Activated B cell treated with CpG ODN at 0.5 μM for 24 hours (primary cell): ENCODE measurements at regions not wholly inside any gene's neighbourhood (a gene's known extent, or its start where the extent isn't known, plus 50 kb on each side); places are given as distances from the start of the nearest gene placed in this dataset.

ENCODE experiments used
- ATAC-seq: fragments of 200-7000 bp; cut with Tn5 transposase; one replicate; pipeline ENCODE4 v1.10.0; 2021; ENCODE audit warnings: low read depth, mild to moderate bottlenecking, moderate library complexity
- CTCF ChIA-PET: fragments of 350-600 bp; sonication (Branson Sonifier 250); formaldehyde crosslinking; loops from one replicate; lab custom pipeline; 2021; ENCODE audit warnings: antibody characterized with exemption; lab: Charles Lee
- POLR2A ChIA-PET: fragments of 350-600 bp; sonication (Branson Sonifier 250); formaldehyde crosslinking; loops from one replicate; lab custom pipeline; 2021; ENCODE audit warnings: antibody characterized with exemption; lab: Charles Lee
- DNase-seq: peaks from one replicate; pipeline ENCODE4 v3.0.0; 2022
- H3K27ac Mint-ChIP-seq: one replicate; pipeline ENCODE4 v1.8.0; 2020; ENCODE audit warnings: mixed read lengths
- H3K27me3 Mint-ChIP-seq: one replicate; pipeline ENCODE4 v1.8.0; 2021; ENCODE audit warnings: mixed read lengths
- H3K36me3 Mint-ChIP-seq: one replicate; pipeline ENCODE4 v1.8.0; 2021; ENCODE audit warnings: low read depth, mixed read lengths
- H3K4me1 Mint-ChIP-seq: one replicate; pipeline ENCODE4 v1.8.0; 2021; ENCODE audit warnings: mixed read lengths
- H3K4me3 Mint-ChIP-seq: one replicate; pipeline ENCODE4 v1.8.0; 2020; ENCODE audit warnings: mild to moderate bottlenecking, mixed read lengths
- H3K9me3 Mint-ChIP-seq: one replicate; pipeline ENCODE4 v1.8.0; 2020; ENCODE audit warnings: mixed read lengths
- intact Hi-C: fragments of 100-400 bp; cut with micrococcal nuclease; formaldehyde crosslinking; loops from one replicate; pipeline ENCODE4 v1.15.1; 2024
- TF ChIP-seq, protein P1 (sequence below): fragments of 200-600 bp; IDR thresholded peaks from one replicate; pipeline ENCODE4 v1.8.0; 2022; ENCODE audit warnings: antibody characterized with exemption, mild to moderate bottlenecking

DNA sequence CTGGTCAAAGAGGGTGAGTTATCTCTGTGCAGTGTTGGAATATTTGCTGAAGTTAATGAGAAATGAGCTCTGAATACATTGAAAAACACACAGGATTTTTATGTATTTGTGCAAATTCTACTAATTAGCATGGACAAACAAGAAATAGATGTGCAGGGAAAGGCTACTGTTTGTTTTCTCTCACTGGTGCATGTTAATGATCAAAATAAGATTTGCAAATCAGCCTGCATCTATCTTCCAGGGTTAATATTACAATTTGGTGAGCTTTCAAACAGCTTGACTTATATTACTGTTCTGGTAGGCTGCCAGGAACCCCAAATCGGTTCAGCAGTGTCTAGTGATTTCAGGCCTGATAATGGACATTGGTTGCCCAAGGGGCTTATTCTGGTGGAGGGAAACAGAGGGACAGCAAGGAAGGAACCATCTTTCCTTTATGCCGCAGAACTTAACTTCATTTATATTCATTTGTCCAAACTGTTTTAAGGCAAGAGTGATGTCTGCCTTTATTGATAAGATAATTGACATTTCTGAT, 93.8 kb upstream of the REG3A start:
- TF ChIP-seq, protein P1, sequence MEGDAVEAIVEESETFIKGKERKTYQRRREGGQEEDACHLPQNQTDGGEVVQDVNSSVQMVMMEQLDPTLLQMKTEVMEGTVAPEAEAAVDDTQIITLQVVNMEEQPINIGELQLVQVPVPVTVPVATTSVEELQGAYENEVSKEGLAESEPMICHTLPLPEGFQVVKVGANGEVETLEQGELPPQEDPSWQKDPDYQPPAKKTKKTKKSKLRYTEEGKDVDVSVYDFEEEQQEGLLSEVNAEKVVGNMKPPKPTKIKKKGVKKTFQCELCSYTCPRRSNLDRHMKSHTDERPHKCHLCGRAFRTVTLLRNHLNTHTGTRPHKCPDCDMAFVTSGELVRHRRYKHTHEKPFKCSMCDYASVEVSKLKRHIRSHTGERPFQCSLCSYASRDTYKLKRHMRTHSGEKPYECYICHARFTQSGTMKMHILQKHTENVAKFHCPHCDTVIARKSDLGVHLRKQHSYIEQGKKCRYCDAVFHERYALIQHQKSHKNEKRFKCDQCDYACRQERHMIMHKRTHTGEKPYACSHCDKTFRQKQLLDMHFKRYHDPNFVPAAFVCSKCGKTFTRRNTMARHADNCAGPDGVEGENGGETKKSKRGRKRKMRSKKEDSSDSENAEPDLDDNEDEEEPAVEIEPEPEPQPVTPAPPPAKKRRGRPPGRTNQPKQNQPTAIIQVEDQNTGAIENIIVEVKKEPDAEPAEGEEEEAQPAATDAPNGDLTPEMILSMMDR = no peak
- intact Hi-C loops = no loop called here
- H3K36me3 Mint-ChIP-seq = no peaks in the 10 kb centered on the region
- no peak overlapping the region for H3K27ac Mint-ChIP-seq
- H3K9me3 Mint-ChIP-seq = no peaks in the 10 kb centered on the region
- CTCF ChIA-PET = no interaction called here
- no peaks in the 10 kb centered on the region for H3K4me1 Mint-ChIP-seq
- DNase-seq (no peak), ATAC-seq (no peak)
- H3K4me3 Mint-ChIP-seq = no peak overlapping the region
- POLR2A ChIA-PET = no interaction called here
- no peaks in the 10 kb centered on the region for H3K27me3 Mint-ChIP-seq

DNA sequence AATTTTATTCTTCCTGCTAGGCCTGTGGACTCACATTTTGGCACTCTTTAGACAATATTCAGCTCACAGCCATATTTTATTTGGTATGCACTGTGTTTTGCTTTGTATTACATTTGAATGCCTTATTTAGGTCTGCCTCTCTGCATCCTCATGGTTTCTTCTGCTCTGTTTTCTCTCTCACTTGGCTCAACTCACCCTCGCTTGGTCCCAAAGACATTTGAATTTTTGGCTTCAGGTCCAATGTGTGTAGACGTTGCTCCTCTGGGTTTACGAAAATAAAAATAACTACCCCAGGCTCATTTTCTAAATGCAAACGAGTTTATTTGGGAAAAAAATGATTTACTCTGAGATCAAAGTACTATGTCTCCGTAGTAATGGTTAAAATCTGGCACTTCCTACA, 91.1 kb upstream of the REG3A start:
- TF ChIP-seq, protein P1 = no peak
- no peak for ATAC-seq
- no peaks in the 10 kb centered on the region for H3K36me3 Mint-ChIP-seq
- no peak for DNase-seq
- no peaks in the 10 kb centered on the region for H3K4me1 Mint-ChIP-seq
- no peaks in the 10 kb centered on the region for H3K9me3 Mint-ChIP-seq
- H3K27ac Mint-ChIP-seq = no peak overlapping the region
- ChIA-PET CTCF (no interaction called here), POLR2A (no interaction called here)
- H3K27me3 Mint-ChIP-seq = no peaks in the 10 kb centered on the region
- intact Hi-C loops = no loop called here
- H3K4me3 Mint-ChIP-seq = no peak overlapping the region

DNA sequence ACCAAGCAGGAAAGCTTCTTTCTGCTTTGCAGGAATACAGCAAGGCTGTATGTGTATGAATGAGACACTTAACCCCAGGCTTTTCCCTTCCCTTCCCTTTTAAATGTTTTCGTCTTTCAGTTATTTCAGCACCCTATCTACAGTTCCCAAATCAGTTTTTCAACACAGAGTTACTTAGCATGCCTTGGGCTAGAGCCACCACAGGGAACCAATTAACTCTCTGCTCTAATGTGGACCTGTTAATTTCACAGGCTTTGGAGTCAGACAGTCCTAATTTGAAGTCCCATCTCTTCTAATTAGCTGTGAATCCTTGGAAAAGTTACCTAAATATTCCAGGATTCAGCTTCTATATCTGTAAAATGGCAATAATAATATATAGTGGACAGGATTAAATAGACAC, 89.2 kb upstream of the REG3A start:
- no peaks in the 10 kb centered on the region for H3K36me3 Mint-ChIP-seq
- H3K4me1 Mint-ChIP-seq = no peaks in the 10 kb centered on the region
- CTCF ChIA-PET = interaction anchor here (0.7 kb wide), 1 partner anchor 29 kb away, joined by 3 read pairs; no protein-coding TSS in a partner anchor
- TF ChIP-seq, protein P1 = no peak
- POLR2A ChIA-PET = no interaction called here
- intact Hi-C loops = no loop called here
- H3K9me3 Mint-ChIP-seq = no peaks in the 10 kb centered on the region
- ATAC-seq (no peak), DNase-seq (no peak)
- H3K4me3 Mint-ChIP-seq = no peak overlapping the region
- no peaks in the 10 kb centered on the region for H3K27me3 Mint-ChIP-seq
- H3K27ac Mint-ChIP-seq = no peak overlapping the region

DNA sequence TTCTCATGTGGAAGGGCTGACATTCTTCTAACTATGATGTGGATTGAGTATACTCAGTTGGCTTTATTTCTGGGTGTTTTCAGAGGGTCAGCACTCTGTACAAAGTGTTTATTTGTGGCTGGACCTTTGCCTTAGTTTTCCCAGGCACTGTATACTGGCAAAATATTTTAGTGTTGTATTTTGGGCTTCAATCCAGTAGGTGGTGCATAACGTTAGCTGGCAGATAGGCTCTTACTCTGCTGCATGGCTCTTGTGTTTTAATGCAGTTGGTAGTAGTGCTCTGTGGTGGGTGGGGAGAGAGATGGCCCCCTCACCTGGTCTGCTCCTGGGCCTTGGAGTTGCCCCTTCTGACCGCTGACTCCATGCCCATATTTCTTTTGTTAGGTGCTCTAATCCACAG, 75.6 kb upstream of the REG3A start:
- H3K36me3 Mint-ChIP-seq = no peaks in the 10 kb centered on the region
- H3K4me1 Mint-ChIP-seq = no peaks in the 10 kb centered on the region
- ChIA-PET POLR2A (no interaction called here), CTCF (no interaction called here)
- H3K27me3 Mint-ChIP-seq = no peaks in the 10 kb centered on the region
- no peak for ATAC-seq
- no peak overlapping the region for H3K4me3 Mint-ChIP-seq
- DNase-seq = no peak
- TF ChIP-seq, protein P1 = no peak
- no peak overlapping the region for H3K27ac Mint-ChIP-seq
- intact Hi-C loops = no loop called here
- peaks cover 8% of the 10 kb centered on the region for H3K9me3 Mint-ChIP-seq

DNA sequence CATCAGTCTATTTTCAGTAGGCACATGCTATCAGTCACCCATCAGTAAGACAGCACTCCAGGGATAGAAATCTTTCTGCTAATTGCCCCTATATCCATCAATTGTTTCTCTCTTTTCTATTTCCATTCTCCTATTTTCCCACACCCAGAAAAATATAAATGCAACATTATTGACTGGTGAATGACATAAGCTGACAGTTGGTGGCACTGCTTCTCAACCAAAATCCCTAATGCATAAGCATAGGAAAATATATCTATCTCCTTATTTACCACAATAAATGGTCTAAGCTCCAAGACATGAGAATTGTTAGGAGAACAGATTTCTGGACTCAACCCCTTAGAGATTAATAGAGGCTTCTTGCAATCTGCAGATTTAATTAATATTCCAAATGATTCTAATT, 64.0 kb upstream of the REG3A start:
- TF ChIP-seq, protein P1 = no peak
- H3K9me3 Mint-ChIP-seq = no peaks in the 10 kb centered on the region
- intact Hi-C loops = no loop called here
- POLR2A ChIA-PET = no interaction called here
- H3K27ac Mint-ChIP-seq = no peak overlapping the region
- ATAC-seq (no peak), DNase-seq (no peak)
- H3K27me3 Mint-ChIP-seq = no peaks in the 10 kb centered on the region
- no peaks in the 10 kb centered on the region for H3K4me1 Mint-ChIP-seq
- CTCF ChIA-PET = no interaction called here
- no peak overlapping the region for H3K4me3 Mint-ChIP-seq
- no peaks in the 10 kb centered on the region for H3K36me3 Mint-ChIP-seq
